Ishikawa (cell line): ENCODE measurements at regions not wholly inside any gene's neighbourhood (a gene's known extent, or its start where the extent isn't known, plus 50 kb on each side); places are given as distances from the start of the nearest gene placed in this dataset.

Experiments
- CREB1 ChIP-seq: IDR thresholded peaks from 2 replicates; pipeline ENCODE4 v1.6.1; 2012; ENCODE audit warnings: low read depth
- EGR1 ChIP-seq: IDR thresholded peaks from 2 replicates; pipeline ENCODE4 v1.6.1; 2012
- EP300 ChIP-seq: IDR thresholded peaks from 2 replicates; pipeline ENCODE4 v1.6.1; 2012; ENCODE audit warnings: borderline replicate concordance
- FOXM1 ChIP-seq: IDR thresholded peaks from 2 replicates; pipeline ENCODE4 v1.6.1; 2012; ENCODE audit warnings: low read depth, borderline replicate concordance
- MAX ChIP-seq: IDR thresholded peaks from 2 replicates; pipeline ENCODE4 v1.6.1; 2012
- NFIC ChIP-seq: IDR thresholded peaks from 2 replicates; pipeline ENCODE4 v1.6.1; 2012
- RAD21 ChIP-seq: IDR thresholded peaks from 2 replicates; pipeline ENCODE4 v1.6.1; 2012; ENCODE audit warnings: low read depth
- REST ChIP-seq: IDR thresholded peaks from 2 replicates; pipeline ENCODE4 v1.6.1; 2012; ENCODE audit warnings: low read depth, mild to moderate bottlenecking
- TAF1 ChIP-seq: IDR thresholded peaks from 2 replicates; pipeline ENCODE4 v1.6.1; 2012; ENCODE audit warnings: low read depth, mild to moderate bottlenecking
- TCF12 ChIP-seq: IDR thresholded peaks from 2 replicates; pipeline ENCODE4 v1.6.1; 2012; ENCODE audit warnings: low read depth
- TEAD4 ChIP-seq: IDR thresholded peaks from 2 replicates; pipeline ENCODE4 v1.6.1; 2012
- YY1 ChIP-seq: IDR thresholded peaks from 2 replicates; pipeline ENCODE4 v1.6.1; 2012; ENCODE audit warnings: low read depth
- ZBTB7A ChIP-seq: IDR thresholded peaks from 2 replicates; pipeline ENCODE4 v1.6.1; 2012; ENCODE audit warnings: low read depth
- TF ChIP-seq, protein P1 (sequence below): IDR thresholded peaks from 2 replicates; pipeline ENCODE4 v1.6.1; 2012

GRCh38 chr2:61714210-61714609 lies 139.7 kb downstream of the FAM161A start:
- no peak for TF ChIP-seq TEAD4
- no peak for TF ChIP-seq TAF1
- TF ChIP-seq TCF12 = no peak
- TF ChIP-seq FOXM1 = no peak
- no peak for TF ChIP-seq CREB1
- TF ChIP-seq NFIC = no peak
- TF ChIP-seq REST = no peak
- no peak for TF ChIP-seq EP300
- TF ChIP-seq YY1 = no peak
- no peak for TF ChIP-seq EGR1
- TF ChIP-seq MAX = no peak
- TF ChIP-seq, protein P1, sequence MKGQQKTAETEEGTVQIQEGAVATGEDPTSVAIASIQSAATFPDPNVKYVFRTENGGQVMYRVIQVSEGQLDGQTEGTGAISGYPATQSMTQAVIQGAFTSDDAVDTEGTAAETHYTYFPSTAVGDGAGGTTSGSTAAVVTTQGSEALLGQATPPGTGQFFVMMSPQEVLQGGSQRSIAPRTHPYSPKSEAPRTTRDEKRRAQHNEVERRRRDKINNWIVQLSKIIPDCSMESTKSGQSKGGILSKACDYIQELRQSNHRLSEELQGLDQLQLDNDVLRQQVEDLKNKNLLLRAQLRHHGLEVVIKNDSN = no peak

GRCh38 chr2:61713457-61713856 lies 140.4 kb downstream of the FAM161A start:
- TF ChIP-seq, protein P1 = no peak
- TF ChIP-seq YY1 (no peak), TAF1 (no peak), FOXM1 (no peak), REST (no peak), TEAD4 (no peak), EP300 (no peak)

- no peak for TF ChIP-seq EP300
- TF ChIP-seq, protein P1 = no peak
- no peak for TF ChIP-seq RAD21
- TF ChIP-seq TCF12 = no peak
- no peak for TF ChIP-seq FOXM1
- TF ChIP-seq REST = no peak
- no peak for TF ChIP-seq MAX
- no peak for TF ChIP-seq TEAD4
- TF ChIP-seq EGR1 = no peak
Observed at GRCh38 chr2:61712060-61712459, 141.8 kb downstream of the FAM161A start.

- TF ChIP-seq TEAD4 (no peak), REST (no peak), CREB1 (no peak), ZBTB7A (no peak), EGR1 (no peak), YY1 (no peak), NFIC (no peak), MAX (no peak), TCF12 (no peak), EP300 (no peak), RAD21 (no peak), FOXM1 (no peak)
- TF ChIP-seq, protein P1 = no peak
Observed at GRCh38 chr2:61710711-61711110, 143.1 kb downstream of the FAM161A start.
